ENCODE measurements at regions not wholly inside any gene's neighbourhood (a gene's known extent, or its start where the extent isn't known, plus 50 kb on each side); places are given as distances from the start of the nearest gene placed in this dataset.

DNA sequence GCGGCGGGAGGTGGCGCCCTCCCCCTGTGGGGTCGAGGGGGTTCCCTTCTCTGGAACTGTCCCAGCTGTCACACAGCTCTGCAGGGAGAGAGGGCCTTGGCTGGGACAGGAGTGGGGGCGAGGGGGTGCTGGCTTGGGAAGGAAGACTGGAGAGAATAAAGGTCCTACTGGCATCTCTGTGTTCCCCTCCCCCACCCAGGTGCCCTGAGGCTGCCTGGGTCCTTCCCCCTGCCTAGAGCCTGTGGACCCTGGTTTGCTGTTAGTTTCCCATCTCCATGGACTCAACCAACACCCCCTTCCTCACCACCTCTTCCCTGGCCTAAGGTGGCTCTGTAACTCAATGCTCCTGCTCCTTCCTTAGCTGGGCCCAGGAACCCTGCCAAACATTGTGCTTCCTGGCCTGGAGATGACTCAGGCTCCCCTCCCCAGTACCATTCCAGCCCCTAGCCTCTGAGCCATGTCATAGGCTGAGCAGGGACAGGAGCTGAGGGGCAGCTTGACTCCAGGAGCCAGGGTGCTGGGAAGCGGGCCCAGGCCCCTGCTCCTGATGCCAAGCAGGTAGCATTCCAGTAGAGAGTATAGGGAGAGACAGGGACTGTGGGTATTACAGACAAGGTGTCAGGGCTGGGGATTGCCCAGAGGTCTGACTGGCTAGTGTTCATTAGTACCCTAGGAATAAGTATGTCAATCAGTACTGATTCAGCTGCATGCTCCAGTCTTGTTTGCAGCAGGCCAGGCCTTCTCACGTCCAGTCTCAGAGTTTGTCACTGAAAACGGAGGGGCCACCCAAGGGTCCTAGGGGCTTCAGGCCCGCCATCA, 100.7 kb downstream of the EFNB1 start:
- H4K20me1 ChIP-seq (ENCODE audit: control insufficient read depth, insufficient read depth, low read depth, low read length) = no peaks in the 10 kb centered on the region
- H3K4me2 ChIP-seq (ENCODE audit: low read length) = no peak overlapping the region
- H3K27ac ChIP-seq (ENCODE audit: low read depth, low read length) = no peak overlapping the region

GRCh38 chrX:68928401-68928800, 99.6 kb downstream of the EFNB1 start:
- Histone ChIP-seq H3K9me2 (replicated peaks; ENCODE audit: control insufficient read depth, low read length) (no peaks in the 10 kb centered on the region), H4K20me1 (ENCODE audit: control insufficient read depth, insufficient read depth, low read depth, low read length) (no peaks in the 10 kb centered on the region), H3F3A (ENCODE audit: control insufficient read depth, insufficient read depth) (no peaks in the 10 kb centered on the region), H3K27me3 (ENCODE audit: control insufficient read depth, low read length) (no peaks in the 10 kb centered on the region), H3K9me3 (ENCODE audit: control insufficient read depth, insufficient read depth, low read length) (no peaks in the 10 kb centered on the region), H3K4me3 (ENCODE audit: low read length) (no peak overlapping the region), H3K79me2 (ENCODE audit: control insufficient read depth, low read length) (no peaks in the 10 kb centered on the region), H3K36me3 (ENCODE audit: control insufficient read depth, low read length) (no peaks in the 10 kb centered on the region), H3K4me2 (ENCODE audit: low read length) (no peak overlapping the region), H3K27ac (ENCODE audit: low read depth, low read length) (no peak overlapping the region), H3K4me1 (ENCODE audit: control insufficient read depth, low read length) (no peaks in the 10 kb centered on the region)
- TF ChIP-seq EZH2phosphoT487 (IDR thresholded peaks at IDR 0.05; ENCODE audit: borderline replicate concordance, low read length) = no peak
- TF ChIP-seq, protein P1, sequence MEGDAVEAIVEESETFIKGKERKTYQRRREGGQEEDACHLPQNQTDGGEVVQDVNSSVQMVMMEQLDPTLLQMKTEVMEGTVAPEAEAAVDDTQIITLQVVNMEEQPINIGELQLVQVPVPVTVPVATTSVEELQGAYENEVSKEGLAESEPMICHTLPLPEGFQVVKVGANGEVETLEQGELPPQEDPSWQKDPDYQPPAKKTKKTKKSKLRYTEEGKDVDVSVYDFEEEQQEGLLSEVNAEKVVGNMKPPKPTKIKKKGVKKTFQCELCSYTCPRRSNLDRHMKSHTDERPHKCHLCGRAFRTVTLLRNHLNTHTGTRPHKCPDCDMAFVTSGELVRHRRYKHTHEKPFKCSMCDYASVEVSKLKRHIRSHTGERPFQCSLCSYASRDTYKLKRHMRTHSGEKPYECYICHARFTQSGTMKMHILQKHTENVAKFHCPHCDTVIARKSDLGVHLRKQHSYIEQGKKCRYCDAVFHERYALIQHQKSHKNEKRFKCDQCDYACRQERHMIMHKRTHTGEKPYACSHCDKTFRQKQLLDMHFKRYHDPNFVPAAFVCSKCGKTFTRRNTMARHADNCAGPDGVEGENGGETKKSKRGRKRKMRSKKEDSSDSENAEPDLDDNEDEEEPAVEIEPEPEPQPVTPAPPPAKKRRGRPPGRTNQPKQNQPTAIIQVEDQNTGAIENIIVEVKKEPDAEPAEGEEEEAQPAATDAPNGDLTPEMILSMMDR (IDR thresholded peaks at IDR 0.05; ENCODE audit: low read depth, low read length, poor library complexity, severe bottlenecking) = no peak

More for the DNA sequence above, 100.7 kb downstream of the EFNB1 start:
- H3K27me3 ChIP-seq (ENCODE audit: control insufficient read depth, low read length) = no peaks in the 10 kb centered on the region
- H3K9me2 ChIP-seq (replicated peaks; ENCODE audit: control insufficient read depth, low read length) = no peaks in the 10 kb centered on the region
- no peaks in the 10 kb centered on the region for H3K79me2 ChIP-seq (ENCODE audit: control insufficient read depth, low read length)
- TF ChIP-seq, protein P1 (IDR thresholded peaks at IDR 0.05; ENCODE audit: low read depth, low read length, poor library complexity, severe bottlenecking) = no peak
- no peak for TF ChIP-seq EZH2phosphoT487 (IDR thresholded peaks at IDR 0.05; ENCODE audit: borderline replicate concordance, low read length)
- no peaks in the 10 kb centered on the region for H3F3A ChIP-seq (ENCODE audit: control insufficient read depth, insufficient read depth)
- H3K4me3 ChIP-seq (ENCODE audit: low read length) = no peak overlapping the region
- H3K9me3 ChIP-seq (ENCODE audit: control insufficient read depth, insufficient read depth, low read length) = no peaks in the 10 kb centered on the region
- no peaks in the 10 kb centered on the region for H3K36me3 ChIP-seq (ENCODE audit: control insufficient read depth, low read length)
- no peaks in the 10 kb centered on the region for H3K4me1 ChIP-seq (ENCODE audit: control insufficient read depth, low read length)

- no peaks in the 10 kb centered on the region for H4K20me1 ChIP-seq (ENCODE audit: control insufficient read depth, insufficient read depth, low read depth, low read length)
- H3K27me3 ChIP-seq (ENCODE audit: control insufficient read depth, low read length) = no peaks in the 10 kb centered on the region
- no peaks in the 10 kb centered on the region for H3K4me1 ChIP-seq (ENCODE audit: control insufficient read depth, low read length)
- H3K4me3 ChIP-seq (ENCODE audit: low read length) = no peak overlapping the region
- no peaks in the 10 kb centered on the region for H3K79me2 ChIP-seq (ENCODE audit: control insufficient read depth, low read length)
- TF ChIP-seq EZH2phosphoT487 (IDR thresholded peaks at IDR 0.05; ENCODE audit: borderline replicate concordance, low read length) = no peak
- no peaks in the 10 kb centered on the region for H3K9me3 ChIP-seq (ENCODE audit: control insufficient read depth, insufficient read depth, low read length)
- no peaks in the 10 kb centered on the region for H3K9me2 ChIP-seq (replicated peaks; ENCODE audit: control insufficient read depth, low read length)
- H3F3A ChIP-seq (ENCODE audit: control insufficient read depth, insufficient read depth) = no peaks in the 10 kb centered on the region
- no peak overlapping the region for H3K4me2 ChIP-seq (ENCODE audit: low read length)
- H3K36me3 ChIP-seq (ENCODE audit: control insufficient read depth, low read length) = no peaks in the 10 kb centered on the region
- no peak overlapping the region for H3K27ac ChIP-seq (ENCODE audit: low read depth, low read length)
These were observed 98.4 kb downstream of the EFNB1 start for GRCh38 chrX:68927178-68927577.

DNA sequence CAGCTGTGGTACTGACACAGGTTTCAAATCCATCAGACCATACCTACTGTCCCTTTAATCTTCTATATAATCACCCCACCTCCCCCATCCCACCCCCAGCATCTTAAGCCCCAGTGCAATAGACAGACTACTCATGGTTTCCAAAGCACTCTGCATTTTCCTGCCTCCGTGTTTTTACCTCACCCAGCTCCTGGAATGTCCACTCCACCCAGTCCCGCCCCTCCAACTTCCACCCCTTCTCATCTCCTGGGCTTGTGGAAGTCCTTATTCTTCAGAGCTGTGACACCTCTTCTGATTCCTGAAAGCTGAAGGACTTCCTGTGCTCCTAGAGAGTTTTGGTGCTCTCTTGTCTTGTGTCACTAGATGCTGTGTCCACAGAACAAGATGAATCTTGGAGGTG, 94.3 kb downstream of the EFNB1 start:
- Histone ChIP-seq H3K9me2 (replicated peaks; ENCODE audit: control insufficient read depth, low read length) (no peaks in the 10 kb centered on the region), H4K20me1 (ENCODE audit: control insufficient read depth, insufficient read depth, low read depth, low read length) (no peaks in the 10 kb centered on the region), H3K4me2 (ENCODE audit: low read length) (no peak overlapping the region), H3K4me3 (ENCODE audit: low read length) (no peak overlapping the region), H3K4me1 (ENCODE audit: control insufficient read depth, low read length) (no peaks in the 10 kb centered on the region), H3K9me3 (ENCODE audit: control insufficient read depth, insufficient read depth, low read length) (no peaks in the 10 kb centered on the region), H3K79me2 (ENCODE audit: control insufficient read depth, low read length) (no peaks in the 10 kb centered on the region), H3K27ac (ENCODE audit: low read depth, low read length) (no peak overlapping the region), H3F3A (ENCODE audit: control insufficient read depth, insufficient read depth) (no peaks in the 10 kb centered on the region), H3K36me3 (ENCODE audit: control insufficient read depth, low read length) (no peaks in the 10 kb centered on the region), H3K27me3 (ENCODE audit: control insufficient read depth, low read length) (no peaks in the 10 kb centered on the region)
- no peak for TF ChIP-seq EZH2phosphoT487 (IDR thresholded peaks at IDR 0.05; ENCODE audit: borderline replicate concordance, low read length)
- TF ChIP-seq, protein P1 (IDR thresholded peaks at IDR 0.05; ENCODE audit: low read depth, low read length, poor library complexity, severe bottlenecking) = no peak

All from DOHH2 (cell line).